ENCODE measurements at regions not wholly inside any gene's neighbourhood (a gene's known extent, or its start where the extent isn't known, plus 50 kb on each side); places are given as distances from the start of the nearest gene placed in this dataset.
"Not testable (repeated sequence)": the region's sequence is repeated elsewhere in the genome, so short reads cannot be mapped to it uniquely, and the experiment has no call there.

DNA sequence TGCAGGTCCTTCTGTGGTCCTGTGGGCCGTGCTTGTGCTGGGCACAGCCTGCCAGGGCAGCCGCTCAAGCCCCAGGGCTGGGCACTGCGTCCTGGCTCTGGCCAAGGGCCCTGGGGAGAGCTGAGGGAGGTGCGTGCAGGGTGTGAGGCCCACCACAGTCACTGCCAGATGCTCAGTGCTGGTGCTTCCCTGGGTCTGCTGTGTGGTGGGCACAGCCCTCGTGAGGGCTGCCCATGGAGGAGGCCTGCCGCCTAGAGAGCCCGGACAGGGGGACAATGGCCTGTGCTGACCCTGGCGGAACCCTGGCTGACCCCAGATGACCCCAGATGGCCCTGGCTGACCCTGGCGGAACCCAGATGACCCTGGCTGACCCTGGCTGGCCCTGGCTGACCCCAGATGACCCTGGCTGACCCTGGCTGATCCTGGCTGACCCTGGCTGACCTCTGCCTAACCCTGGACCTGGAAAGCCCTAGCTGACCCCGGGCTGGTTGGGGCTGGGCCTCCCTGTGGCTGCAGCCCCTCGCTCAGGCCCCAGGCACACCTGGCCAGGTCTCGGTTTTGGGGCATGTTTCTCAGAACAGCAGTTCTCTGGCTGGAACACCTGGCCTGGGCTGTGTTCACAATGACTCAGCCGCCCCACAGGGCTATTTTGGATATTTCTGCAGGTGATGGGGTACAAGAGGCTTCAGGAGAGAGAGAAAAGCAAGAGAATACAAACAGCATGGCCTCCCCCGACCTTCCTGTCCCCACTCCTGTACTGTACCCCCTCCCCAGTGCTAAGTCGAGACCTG lies 55.4 kb downstream of the TMEM121 start:
- no peak for DNase-seq

DNA sequence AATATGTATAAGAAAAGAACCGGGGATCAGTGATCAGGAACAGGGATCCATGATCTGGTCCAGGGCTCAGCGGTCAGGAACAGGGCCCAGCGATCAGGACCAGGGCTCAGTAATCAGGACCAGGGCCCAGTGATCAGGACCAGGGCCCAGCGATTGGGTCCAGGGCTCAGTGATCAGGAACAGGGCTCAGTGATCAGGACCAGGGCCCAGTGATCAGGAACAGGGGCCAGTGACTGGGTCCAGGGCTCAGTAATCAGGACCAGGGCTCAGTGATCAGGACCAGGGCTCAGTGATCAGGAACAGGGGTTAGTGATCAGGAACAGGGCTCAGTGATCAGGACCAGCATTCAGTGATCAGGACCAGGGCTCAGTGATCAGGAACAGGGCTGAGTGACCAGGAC lies 56.3 kb downstream of the TMEM121 start:
- no peak for DNase-seq

DNA sequence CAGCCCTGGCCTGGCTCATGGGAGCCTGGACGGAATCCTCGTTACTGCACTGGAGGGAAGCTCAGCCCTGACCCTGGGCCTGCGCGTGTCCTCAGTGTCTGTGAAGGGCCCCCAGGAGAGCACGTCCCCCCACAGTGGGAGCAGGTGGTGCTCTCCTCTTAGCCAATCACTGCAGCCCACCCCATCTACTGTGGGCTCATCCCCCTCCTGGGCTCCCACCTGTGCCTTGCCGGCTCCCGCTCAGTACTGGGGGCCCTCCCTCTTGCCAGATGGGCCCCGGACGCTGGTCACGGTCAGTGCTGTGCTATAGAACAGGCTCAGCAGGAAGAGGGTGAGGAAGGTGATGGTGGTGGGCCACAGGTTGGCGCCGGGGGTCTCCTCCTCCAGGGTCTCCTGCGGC lies 57.5 kb downstream of the TMEM121 start:
- not testable (repeated sequence) for DNase-seq

DNA sequence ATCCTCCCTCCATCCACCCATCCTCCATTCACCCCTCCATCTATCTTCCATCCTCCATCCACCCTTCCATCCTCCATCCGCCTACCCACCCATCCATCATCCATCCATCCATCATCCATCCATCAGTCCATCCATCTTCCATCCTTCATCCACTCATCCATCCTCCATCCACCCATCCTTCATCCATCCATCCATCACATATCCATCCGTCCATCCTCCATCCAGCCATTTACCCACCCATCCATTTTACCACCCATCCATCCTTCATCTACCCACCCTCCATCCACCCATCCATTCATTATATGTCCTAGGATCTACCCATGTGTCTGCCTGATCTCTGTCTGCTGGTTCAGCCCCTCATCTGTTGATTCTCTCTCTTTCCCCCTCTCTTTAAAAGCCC lies 58.9 kb downstream of the TMEM121 start:
- DNase-seq = not testable (repeated sequence)

DNA sequence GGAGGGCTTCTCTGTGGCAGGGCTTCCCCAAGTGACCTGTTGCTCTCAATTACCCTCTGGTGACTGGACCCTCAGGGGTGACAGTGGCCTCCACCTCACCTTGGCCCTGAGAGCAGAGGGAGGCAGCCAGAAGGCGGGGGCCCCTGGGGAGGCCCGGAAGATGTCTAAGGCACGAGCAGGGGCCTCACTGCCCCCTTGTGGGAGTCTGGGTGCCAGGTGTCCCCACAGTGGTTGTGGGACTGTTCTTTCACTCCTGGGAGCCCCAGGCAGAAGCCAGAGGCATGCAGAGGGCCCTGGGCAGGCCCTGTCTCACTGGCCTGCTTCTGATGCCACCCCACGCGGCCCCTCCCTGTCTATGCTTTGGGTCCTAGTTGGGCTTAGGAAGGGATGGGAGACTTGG lies 59.3 kb downstream of the TMEM121 start:
- not testable (repeated sequence) for DNase-seq

DNA sequence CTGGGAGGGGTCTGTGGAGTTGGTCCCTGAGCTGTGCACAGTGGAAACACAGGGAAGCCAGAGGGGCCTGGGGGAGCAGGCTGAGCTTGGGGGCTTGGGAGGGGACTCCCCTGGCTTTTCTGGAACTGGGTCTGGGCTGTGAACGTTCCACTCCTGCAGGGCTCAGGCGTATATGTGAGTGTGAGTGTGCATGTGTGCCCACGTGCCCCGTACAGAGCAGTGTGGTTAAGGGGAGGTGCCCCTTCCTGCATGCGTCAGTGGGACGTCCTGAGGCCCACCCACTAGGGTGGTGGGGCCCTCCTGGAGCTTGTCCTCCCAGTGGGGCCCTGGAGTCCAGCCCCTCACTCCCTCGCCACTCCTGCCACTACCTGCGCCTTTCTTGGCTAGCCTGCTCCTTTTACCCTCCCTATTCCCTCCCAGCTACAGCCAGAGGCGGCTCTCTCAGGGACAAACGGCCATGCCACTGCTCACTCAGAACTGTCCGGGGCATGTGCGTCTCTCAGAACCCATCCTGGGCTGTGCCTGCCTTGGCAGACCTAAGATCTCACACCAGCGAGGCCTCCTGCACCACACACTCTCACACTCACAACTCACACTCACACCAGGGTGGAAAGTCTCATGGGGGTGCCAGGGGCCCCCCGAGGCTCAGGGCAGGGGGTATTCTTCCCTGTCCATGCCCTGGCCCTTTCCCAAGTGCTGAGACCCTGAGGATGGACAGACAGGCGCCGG lies 59.9 kb downstream of the TMEM121 start:
- not testable (repeated sequence) for DNase-seq

DNA sequence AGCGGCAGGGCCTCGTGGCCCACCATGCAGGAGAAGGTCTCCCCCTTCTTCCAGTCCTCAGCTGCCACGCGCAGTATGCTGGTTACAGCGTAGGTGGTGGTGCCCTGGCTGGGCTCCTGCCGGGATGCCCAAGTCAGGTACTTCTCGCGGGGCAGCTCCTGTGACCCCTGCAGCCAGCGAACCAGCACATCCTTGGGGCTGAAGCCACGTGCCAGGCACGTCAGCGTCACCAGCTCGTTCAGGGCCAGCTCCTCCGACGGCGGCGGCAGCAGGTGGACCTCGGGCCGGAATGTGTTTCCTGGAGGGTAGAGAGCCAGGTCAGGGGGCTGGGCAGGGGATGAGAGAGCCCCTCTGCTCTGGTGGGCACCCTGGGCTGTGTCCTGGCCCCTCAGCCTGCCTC lies 60.7 kb downstream of the TMEM121 start:
- DNase-seq = not testable (repeated sequence)

DNA sequence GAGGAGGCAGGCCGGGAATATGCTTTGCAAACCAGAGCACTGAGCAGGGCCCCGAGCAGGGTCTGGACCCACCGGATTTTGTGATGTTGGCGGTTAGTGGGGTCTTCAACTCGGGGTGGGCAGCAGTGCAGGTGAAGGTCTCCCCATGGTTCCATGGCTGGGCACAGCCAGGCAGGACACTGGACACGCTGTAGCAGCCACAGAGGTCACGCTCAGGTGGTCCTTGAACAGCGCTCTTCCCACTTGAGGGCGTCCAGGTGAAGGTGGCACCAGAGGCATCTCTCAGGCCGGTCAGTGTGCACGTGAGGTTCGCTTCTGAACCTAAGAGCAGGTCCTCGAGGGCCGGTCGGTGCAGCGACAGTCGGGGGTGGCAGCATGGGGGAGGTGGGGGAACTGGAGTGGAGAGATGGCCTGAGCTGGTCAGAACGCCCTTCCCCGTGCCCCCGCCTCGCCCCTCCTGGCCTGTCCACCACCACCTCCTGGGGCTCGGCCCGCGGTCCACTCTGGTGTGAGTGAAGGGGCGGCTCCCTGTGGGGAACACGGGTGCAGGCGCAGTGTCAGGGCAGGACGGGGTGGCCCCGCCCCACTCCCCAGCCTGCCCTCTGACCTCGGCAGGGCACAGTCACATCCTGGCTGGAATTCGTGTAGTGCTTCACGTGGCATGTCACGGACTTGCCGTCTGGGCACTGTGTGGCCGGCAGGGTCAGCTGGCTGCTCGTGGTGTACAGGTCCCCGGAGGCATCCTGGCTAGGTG lies 61.3 kb downstream of the TMEM121 start:
- DNase-seq = not testable (repeated sequence)

DNA sequence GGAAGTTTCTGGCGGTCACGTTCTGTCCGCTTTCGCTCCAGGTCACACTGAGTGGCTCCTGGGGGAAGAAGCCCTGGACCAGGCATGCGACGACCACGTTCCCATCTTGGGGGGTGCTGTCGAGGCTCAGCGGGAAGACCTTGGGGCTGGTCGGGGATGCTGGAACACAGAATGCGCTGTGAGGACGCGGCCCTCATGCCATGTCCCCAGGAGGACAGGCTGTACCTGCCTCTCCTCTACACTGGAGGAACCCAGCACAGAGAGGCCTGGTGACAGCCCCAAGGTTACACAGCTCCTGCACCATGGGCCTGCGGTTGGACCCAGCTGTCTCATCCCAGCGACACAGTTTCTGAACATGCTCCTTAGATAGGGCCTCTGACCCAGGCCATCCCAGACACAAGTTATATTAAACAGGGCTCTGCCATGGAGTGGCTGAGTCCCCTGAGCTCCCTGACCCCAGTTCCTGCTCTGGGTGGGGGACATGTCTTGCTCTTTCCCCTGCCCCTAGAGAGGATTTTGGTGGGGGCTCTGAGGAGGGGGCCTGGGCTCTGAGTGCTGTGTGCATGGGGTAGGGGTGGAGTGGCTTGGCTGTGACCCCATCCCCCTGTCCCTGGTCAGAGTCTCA lies 62.0 kb downstream of the TMEM121 start:
- DNase-seq = no peak

DNA sequence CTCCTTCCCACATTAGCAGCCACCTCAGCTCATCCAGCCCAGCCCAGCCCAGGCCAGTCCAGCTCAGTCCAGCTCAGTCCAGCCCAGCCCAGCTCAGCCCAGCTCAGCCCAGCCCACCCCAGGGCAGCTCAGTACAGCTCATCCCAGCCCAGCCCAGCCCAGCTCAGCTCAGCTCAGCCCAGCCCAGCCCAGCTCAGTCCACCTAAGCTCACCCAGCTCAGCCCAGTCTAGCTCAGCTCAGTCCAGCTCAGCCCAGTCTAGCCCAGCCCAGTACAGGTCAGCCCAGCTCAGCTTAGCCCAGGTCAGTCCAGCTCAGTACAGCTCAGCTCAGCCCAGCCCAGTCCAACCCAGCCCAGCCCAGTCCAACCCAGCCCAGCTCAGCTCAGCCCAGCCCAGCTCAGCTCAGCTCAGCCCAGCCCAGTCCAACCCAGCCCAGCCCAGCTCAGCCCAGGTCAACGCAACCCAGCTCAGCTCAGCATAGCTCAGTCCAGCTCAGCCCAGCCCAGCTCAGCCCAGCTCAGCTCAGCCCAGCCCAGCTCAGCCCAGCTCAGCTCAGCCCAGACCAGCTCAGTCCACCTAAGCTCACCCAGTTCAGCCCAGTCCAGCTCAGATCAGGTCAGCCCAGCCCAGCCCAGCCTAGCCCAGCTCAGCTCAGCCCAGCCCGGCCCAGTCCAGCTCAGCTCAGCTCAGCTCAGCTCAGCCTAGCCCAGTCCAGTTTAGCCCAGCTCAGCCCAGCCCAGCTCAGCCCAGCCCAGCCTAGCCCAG lies 63.0 kb downstream of the TMEM121 start:
- DNase-seq = no peak

DNA sequence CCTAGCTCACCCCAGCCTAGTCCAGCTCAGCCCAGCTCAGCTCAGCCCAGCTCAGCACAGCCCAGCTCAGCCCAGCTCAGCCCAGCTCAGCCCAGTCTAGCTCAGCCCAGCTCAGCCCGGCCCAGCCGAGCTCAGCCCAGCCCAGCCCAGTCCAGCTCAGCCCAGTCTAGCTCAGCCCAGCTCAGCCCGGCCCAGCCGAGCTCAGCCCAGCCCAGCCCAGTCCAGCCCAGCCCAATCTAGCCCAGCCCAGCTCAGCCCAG lies 63.5 kb downstream of the TMEM121 start:
- DNase-seq = not testable (repeated sequence)

DNA sequence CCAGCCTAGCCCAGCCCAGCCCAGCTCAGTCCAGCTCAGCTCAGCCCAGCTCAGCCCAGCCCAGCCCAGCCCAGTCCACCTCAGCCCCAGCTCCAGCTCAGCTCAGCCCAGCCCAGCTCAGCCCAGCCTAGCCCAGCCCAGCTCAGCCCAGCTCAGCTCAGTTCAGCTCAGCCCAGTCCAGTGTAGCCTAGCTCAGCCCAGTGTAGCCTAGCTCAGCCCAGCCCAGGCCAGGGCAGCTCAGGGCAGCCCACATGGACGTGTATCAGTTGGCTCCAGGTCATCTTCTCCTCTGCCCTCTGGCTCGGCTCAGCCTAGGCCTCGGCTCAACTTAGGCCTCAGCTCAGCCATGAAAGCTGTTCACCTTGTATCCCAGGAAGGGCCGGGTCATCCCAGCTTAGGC lies 64.7 kb downstream of the TMEM121 start:
- DNase-seq = no peak

DNA sequence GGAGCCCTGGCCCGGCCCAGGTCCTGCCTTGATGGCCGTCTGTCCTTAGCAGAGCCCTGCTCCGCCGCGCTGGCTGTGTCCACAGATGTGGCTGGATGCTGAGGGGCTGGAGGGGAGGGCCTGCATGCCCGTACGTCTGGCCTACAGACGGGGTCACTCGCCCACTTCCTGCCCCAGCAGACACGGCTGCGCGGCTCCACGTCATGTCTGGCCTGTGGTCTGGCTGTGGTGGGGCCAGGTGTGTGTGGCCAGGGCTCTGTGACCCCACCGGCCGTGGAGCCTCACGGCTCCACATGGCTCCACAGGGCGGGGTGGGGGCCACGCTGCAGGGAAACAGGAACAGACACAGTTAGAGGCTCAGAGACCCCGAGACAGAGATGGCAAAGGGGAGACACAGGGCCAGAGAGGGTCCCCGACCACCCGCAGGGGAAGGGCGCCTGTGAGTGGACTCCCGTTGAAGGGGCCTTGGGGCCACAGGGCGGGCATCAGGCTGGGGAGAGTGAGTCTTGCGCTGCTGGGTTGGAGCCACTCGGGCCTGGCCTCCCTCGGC lies 65.5 kb downstream of the TMEM121 start:
- not testable (repeated sequence) for DNase-seq

DNA sequence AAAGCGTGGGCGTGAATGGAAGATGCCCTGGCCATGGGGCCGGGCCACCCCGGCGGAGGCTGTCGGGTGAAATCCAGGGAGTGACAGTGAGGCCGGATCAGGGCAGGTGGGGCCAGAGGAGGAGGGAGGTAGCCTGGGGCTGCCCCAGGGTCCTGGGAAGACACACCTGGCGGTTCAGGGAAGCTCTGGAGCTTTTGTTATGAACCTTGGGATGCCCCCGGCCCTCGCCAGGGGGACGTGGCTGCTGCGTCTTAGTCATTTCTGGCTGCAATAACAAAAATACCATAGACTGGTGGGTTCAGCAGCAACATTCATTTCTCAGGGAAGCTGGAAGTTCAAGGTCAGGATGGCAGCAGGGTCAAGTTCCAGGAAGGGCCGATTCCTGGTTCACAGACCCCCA lies 66.3 kb downstream of the TMEM121 start:
- not testable (repeated sequence) for DNase-seq

DNA sequence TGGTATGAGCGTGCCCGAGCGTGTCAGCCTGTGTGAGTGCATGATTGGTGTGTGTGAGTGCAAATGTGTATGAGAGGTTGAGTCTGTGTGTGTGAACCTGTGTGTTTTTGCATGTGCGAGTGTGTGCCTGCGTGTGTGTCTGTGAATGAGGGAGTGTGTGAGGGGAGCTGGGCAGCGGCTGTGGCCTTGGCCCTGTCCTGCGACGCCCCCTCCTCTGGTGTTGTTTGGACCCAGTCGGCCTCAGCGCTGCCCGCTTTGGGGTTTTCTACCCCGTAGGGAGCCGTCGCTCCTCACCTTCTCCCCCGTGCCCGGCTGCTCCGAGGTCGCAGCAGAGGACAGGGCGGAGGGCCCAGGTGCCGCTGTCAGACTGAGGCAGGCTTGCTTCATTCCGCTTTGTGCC lies 69.0 kb downstream of the TMEM121 start:
- DNase-seq = not testable (repeated sequence)

DNA sequence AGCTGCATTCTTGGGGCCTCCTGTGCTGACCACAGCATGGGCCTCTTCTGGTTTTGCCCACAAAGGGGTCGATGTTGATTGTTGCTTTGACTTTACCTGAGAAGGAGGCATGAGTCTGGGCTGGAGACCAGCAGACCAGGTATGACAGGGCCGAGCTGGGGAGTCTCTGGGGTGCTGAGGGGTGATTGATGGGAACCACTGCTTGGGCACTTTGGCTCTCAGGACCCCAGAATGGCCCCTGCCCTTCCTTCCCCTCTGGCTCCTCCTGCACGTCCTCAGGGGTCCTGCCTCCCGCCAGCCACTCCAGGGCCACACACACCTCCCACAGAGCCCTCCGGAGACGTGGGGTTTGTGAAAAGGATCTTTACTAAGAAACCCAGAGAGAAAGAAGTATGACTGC lies 70.0 kb downstream of the TMEM121 start:
- DNase-seq = not testable (repeated sequence)

DNA sequence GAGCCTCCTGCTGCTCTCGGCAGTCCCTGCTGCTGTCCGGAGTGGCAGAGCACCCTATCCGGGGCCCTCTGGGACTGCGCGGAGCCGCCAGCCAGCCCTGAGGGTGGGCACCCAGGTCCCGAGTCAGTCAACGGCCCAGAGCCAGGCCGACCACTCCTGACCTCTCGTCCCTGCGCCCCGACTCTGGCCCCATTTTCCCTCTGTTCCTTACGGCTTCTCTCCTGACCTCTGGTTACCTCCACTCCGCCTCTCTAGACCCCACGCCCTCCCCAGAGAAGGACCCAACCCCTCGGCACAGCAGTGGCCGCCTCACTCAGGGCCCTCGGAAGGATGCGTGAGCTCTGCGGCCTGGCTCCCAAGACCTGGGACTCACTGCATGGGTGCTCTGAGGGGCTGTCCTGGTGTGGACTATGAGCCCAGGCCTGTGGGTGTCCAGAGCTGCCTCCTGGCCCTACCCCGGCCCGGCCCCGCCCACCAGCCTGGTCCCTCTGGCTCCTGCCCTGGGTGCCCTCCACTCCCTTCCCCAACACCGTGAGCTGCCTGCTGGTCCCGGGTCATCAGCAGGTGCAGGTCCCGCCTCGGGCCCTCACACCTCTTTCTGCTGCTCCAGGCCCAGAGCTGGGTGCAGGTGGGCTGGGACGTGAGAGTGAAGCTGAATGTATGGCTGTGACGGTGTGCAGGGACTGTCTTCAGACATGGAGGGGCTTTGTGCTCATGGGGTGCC lies 71.8 kb downstream of the TMEM121 start:
- not testable (repeated sequence) for DNase-seq

DNA sequence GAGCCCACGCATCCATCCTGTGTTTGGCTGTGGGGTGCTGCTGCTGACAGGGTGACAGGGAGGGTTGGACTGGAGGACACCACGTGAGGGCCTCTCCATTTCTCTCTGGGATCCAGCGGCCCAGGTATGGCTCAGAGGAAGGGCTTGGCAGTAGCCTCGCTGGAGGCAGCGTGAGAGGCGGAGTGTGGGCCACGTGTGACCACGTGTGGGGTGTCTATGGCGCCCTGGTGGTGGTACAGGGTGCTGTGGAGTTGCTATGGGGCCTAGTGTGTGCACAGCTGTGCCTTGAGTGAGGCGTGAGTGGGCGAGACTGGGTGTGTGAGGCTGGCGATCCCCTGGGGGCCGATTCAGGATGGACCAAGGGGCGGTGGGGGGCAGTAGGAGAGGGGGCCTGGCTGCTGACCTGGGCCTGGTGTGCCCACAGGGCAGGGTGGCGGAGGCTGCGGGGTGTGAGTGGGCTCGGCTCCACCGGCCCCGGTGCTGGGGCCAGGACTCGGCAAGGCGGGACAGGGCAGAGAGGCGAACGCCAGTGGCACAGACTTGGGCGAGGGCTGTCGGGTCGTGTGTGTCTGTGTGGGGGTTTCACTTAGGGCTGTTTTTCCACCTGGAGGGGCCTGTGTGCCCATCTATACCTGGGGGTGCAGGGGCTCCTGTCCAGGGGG lies 72.7 kb downstream of the TMEM121 start:
- not testable (repeated sequence) for DNase-seq

DNA sequence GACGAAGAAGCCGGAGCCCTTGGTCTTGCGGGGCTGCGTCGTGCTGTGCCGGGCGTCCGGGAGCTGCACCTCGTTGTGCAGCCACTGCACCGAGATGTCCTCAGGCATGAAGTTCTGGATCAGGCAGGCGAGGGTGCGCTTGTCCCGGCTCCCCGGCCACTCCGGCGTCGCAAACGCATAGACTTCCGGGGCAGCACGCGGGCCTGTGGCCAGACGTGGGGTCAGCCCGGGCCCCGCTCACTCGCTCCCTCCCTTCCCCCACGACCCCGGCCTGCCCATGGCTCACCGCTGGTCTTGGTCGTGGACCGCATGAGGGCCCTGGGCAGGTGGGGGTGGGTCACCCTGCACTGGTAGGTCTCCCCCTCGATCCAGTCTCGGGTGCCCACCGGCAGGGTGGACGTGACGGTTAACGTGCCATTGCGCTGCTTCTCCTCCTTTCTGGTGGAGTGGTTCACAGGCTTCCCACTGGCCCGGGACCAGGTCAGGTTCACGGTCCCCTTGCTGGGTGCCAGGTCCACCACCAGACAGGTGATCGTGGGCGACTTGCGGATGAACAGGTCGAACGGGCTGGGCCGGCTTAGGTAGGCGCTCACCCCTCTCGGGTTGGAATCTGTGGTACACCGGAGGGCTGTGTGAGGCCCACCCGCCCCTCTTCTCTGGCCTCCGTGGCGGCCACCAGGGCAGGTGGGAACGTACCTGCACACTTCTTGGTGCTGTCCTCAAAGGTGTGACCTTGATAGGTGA lies 74.0 kb downstream of the TMEM121 start:
- DNase-seq = not testable (repeated sequence)

DNA sequence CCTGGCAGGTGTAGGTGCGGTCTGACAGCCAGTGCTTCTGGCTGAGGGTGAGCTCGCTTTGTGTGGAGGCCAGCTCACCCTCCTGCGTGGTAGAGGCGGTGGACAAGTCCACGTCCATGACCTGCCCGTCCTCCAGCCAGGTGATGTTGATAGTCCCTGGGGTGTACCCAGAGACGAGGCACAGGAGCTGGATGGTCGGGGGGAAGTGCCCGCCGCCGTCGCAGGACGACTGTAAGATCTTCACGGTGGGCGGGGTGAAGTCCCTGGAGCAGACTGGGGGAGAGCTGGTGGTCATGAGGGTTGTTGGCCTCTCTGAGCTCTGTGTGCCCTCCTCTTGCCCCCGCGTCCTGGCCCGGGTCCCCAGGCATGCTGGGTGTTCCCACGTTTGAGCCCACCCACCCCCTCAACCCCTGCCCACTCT lies 74.6 kb downstream of the TMEM121 start:
- DNase-seq = no peak
